GM20000 (cell line): ENCODE measurements at regions not wholly inside any gene's neighbourhood (a gene's known extent, or its start where the extent isn't known, plus 50 kb on each side); places are given as distances from the start of the nearest gene placed in this dataset.
"Not testable (repeated sequence)": the region's sequence is repeated elsewhere in the genome, so short reads cannot be mapped to it uniquely, and the experiment has no call there.

Experiments
- DNase-seq: peaks from one replicate; pipeline ENCODE4 v3.0.0; 2012; ENCODE audit warnings: low spot score
- CTCF ChIP-seq: IDR thresholded peaks from 2 replicates; pipeline ENCODE4 v1.5.1; 2012; ENCODE audit warnings: mild to moderate bottlenecking, control low read depth; ENCODE audit errors: extremely low read depth, missing control alignments

DNA sequence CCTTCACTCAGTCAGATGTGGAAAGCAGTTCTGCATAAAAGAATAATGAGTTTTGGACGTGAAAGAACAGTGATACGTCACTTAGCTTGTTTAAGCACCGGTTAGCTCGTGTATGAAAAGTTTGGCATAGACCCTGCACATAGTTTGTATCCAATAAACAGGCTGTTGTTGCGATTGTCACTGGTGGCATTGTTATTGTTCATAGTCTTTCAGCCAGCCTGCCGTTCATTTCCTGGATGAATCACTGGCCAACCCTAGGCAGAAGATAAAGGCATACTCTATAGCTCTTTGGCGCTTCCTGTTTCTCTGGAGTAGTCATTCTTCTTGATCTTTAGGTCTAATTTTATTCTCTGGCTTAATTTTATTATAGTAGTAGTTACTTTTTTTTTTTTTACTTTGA, 57.8 kb upstream of the ANKRD30A start:
- TF ChIP-seq CTCF, result no peak
- DNase-seq, result no peak

GRCh38 chr10:37062296-37062695, 63.1 kb upstream of the ANKRD30A start:
- DNase-seq, result not testable (repeated sequence)

DNA sequence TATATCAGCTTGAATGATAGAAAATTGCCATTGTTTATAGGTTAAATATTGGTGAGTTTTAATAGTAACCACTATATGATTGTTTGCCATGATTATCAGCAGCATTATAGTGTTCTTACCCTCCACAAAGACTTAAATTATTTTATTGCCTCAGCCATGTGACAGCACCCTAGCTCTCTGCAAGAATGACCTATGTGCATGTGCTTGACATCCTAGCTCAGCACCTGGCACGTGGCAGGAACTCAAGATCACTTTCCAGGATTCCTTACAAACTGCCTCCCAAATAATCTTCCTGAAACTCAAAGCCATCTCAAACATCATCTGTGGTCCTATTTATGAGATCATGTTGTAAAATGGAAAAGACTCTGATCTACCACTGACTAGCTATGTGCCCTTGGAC, 68.1 kb upstream of the ANKRD30A start:
- DNase-seq, result no peak
- TF ChIP-seq CTCF, result no peak

GRCh38 chr10:37053476-37053875, 71.9 kb upstream of the ANKRD30A start:
- no peak for DNase-seq

DNA sequence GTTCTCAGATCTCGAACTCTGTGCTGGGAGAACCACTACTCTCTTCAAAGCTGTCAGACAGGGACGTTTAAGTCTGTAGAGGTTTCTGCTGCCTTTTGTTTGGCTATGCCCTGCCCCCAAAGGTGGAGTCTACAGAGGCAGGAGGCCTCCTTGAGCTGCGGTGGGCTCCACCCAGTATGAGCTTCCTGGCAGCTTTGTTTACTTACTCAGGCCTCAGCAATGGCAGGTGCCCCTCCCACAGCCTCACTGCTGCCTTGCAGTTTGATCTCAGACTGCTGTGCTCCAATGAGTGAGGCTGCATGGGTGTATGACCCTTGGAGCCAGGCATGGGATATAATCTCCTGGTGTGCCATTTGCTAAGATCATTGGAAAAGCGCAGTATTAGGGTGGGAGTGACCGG, 75.4 kb upstream of the ANKRD30A start:
- not testable (repeated sequence) for DNase-seq

More at GRCh38 chr10:37053476-37053875, 71.9 kb upstream of the ANKRD30A start:
- no peak for TF ChIP-seq CTCF

DNA sequence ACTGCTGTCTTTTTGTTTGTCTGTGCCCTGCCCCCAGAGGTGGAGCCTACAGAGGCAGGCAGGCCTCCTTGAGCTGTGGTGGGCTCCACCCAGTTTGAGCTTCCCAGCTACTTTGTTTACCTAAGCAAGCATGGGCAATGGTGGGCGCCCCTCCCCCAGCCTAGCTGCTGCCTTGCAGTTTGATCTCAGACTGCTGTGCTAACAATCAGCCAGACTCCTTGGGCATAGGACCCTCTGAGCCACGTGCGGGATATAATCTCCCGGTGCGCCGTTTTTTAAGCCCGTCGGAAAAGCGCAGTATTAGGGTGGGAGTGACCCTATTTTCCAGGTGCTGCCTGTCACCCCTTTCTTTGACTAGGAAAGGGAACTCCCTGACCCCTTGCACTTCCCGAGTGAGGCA, 81.1 kb upstream of the ANKRD30A start:
- not testable (repeated sequence) for DNase-seq

GRCh38 chr10:37035853-37036252, 89.5 kb upstream of the ANKRD30A start:
- no peak for TF ChIP-seq CTCF
- no peak for DNase-seq

DNA sequence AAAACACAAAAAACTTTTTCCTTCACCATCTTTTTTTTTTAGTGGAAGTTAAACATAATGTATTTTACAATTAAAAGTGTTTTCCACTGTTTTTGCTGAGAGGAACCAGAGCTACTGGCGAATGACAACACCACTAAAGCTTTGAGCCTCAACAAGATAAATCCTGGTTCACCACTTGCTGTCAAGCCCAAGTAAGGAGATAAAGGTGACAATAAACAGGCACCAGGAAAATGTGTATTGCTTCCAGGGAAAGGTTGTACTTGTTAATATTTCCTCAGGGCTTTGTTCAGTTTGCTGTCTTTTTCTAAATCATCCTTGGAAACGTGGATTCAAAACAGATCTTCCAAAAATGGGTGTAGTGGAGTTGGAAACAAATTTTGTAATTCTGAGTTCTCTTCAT, 109.9 kb upstream of the ANKRD30A start:
- DNase-seq, result no peak
- no peak for TF ChIP-seq CTCF

- no peak for DNase-seq
- no peak for TF ChIP-seq CTCF
Observed at GRCh38 chr10:37010741-37011140, 114.7 kb upstream of the ANKRD30A start.

- not testable (repeated sequence) for DNase-seq
Observed at GRCh38 chr10:37008276-37008675, 117.1 kb upstream of the ANKRD30A start.
